ENCODE measurements at regions not wholly inside any gene's neighbourhood (a gene's known extent, or its start where the extent isn't known, plus 50 kb on each side); places are given as distances from the start of the nearest gene placed in this dataset.
"Not testable (repeated sequence)": the region's sequence is repeated elsewhere in the genome, so short reads cannot be mapped to it uniquely, and the experiment has no call there.

- H3K27me3 ChIP-seq; DNase-seq (ENCODE audit: extremely low spot score in 2 of 2); H3K4me3 ChIP-seq; H3K9me3 ChIP-seq; H3K4me1 ChIP-seq; H3K27ac ChIP-seq; intact Hi-C loops (cut with DNase I); H3K36me3 ChIP-seq: not testable (repeated sequence)
- peak in 1 of 3 experiments; percentile 24 for TF ChIP-seq CTCF (IDR thresholded peaks at IDR 0.05)
Measured at GRCh38 chr14:106006043-106006442, 479.7 kb downstream of the TMEM121 start.

GRCh38 chr14:106006716-106007115 lies 480.3 kb downstream of the TMEM121 start:
- H3K27ac ChIP-seq; intact Hi-C loops (cut with DNase I); H3K36me3 ChIP-seq; H3K4me3 ChIP-seq; H3K27me3 ChIP-seq; H3K9me3 ChIP-seq; H3K4me1 ChIP-seq; DNase-seq (ENCODE audit: extremely low spot score in 2 of 2): not testable (repeated sequence)

- Histone ChIP-seq H3K27ac (no peak overlapping the region), H3K4me1 (no peaks in the 10 kb centered on the region), H3K36me3 (no peaks in the 10 kb centered on the region), H3K9me3 (no peaks in the 10 kb centered on the region), H3K4me3 (no peak overlapping the region), H3K27me3 (no peaks in the 10 kb centered on the region)
- TF ChIP-seq POLR2AphosphoS5 (IDR thresholded peaks at IDR 0.05; ENCODE audit: insufficient read depth in 1 of 2, low read depth in 1 of 2) (no peak), CTCF (IDR thresholded peaks at IDR 0.05) (no peak), POLR2A (IDR thresholded peaks at IDR 0.05) (no peak)
- no peak for DNase-seq (ENCODE audit: extremely low spot score in 2 of 2)
- intact Hi-C loops (cut with DNase I), result no loop called here
Measured at GRCh38 chr14:106010783-106011182, 484.4 kb downstream of the TMEM121 start.

- intact Hi-C loops (cut with DNase I); H3K4me1 ChIP-seq; DNase-seq (ENCODE audit: extremely low spot score in 2 of 2); H3K27ac ChIP-seq; H3K27me3 ChIP-seq; H3K4me3 ChIP-seq; H3K9me3 ChIP-seq; H3K36me3 ChIP-seq: not testable (repeated sequence)
Measured at GRCh38 chr14:106011631-106012360, 485.4 kb downstream of the TMEM121 start.

- DNase-seq (ENCODE audit: extremely low spot score in 2 of 2); H3K4me3 ChIP-seq; intact Hi-C loops (cut with DNase I): not testable (repeated sequence)
Measured at GRCh38 chr14:106012361-106012725, 486.0 kb downstream of the TMEM121 start.

GRCh38 chr14:106013879-106014376 lies 487.5 kb downstream of the TMEM121 start:
- no peak overlapping the region for H3K27ac ChIP-seq
- H3K4me1 ChIP-seq, result no peaks in the 10 kb centered on the region
- no peaks in the 10 kb centered on the region for H3K9me3 ChIP-seq
- DNase-seq (ENCODE audit: extremely low spot score in 2 of 2), result no peak
- H3K36me3 ChIP-seq, result no peaks in the 10 kb centered on the region
- no peak for TF ChIP-seq POLR2A (IDR thresholded peaks at IDR 0.05)
- TF ChIP-seq POLR2AphosphoS5 (IDR thresholded peaks at IDR 0.05; ENCODE audit: insufficient read depth in 1 of 2, low read depth in 1 of 2), result no peak
- TF ChIP-seq CTCF (IDR thresholded peaks at IDR 0.05), result no peak
- H3K4me3 ChIP-seq, result no peak overlapping the region
- no peaks in the 10 kb centered on the region for H3K27me3 ChIP-seq
- intact Hi-C loops (cut with DNase I), result no loop called here

More at GRCh38 chr14:106012361-106012725, 486.0 kb downstream of the TMEM121 start:
- not testable (repeated sequence) for H3K27ac ChIP-seq, H3K27me3 ChIP-seq, H3K9me3 ChIP-seq, H3K4me1 ChIP-seq, H3K36me3 ChIP-seq

GRCh38 chr14:106017952-106018351 lies 491.6 kb downstream of the TMEM121 start:
- H3K9me3 ChIP-seq; H3K4me1 ChIP-seq; H3K27ac ChIP-seq; DNase-seq (ENCODE audit: extremely low spot score in 2 of 2); H3K36me3 ChIP-seq; H3K4me3 ChIP-seq; H3K27me3 ChIP-seq; intact Hi-C loops (cut with DNase I): not testable (repeated sequence)
